NCI-H345 treated with DMSO at 0.1 percent for 48 hours (cell line): ENCODE measurements at regions not wholly inside any gene's neighbourhood (a gene's known extent, or its start where the extent isn't known, plus 50 kb on each side); places are given as distances from the start of the nearest gene placed in this dataset.

Experiments used
- DNase-seq: peaks from one replicate; lab custom pipeline; 2025; ENCODE audit not compliant: unreplicated experiment; lab: John Stamatoyannopoulos, UW

DNA sequence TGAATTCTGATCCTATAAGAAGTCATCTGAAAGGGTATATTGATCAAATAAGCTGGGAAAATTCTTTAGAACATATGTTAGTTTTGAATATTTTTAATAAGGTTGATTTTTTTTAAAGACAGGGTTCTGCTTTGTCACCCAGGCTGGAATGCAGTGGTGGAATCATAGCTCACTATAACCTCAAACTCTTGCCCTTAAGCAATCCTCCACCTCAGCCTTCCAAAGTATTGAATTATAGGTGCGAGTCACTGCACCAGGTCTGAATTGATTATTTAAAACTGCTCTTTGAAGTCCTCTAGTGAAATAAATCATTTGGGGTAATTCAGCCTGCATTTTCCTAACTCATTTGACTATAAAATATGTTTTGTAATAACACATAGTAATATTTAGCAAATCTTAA lies 812.3 kb downstream of the PDHA2 start:
- DNase-seq, result no peak

DNA sequence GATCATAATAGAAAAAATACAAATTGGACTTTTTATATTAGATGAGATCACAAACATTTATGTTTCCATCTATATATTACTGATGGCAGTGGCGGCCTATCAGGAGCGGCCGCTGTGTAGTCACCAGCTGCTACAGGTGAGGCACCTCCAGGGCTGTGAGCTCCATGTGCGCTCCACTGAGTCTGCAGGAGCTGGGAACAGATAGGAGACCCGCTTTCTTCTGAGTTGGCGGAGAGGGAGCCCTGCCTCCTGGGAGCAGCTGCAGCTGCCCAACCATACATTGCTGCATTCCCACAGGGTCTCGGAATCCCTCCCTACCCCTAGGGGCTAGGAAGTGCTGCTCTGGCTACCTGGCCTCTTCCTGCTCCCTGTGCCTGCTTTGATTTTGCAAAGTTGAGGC lies 812.9 kb downstream of the PDHA2 start:
- DNase-seq, result no peak

DNA sequence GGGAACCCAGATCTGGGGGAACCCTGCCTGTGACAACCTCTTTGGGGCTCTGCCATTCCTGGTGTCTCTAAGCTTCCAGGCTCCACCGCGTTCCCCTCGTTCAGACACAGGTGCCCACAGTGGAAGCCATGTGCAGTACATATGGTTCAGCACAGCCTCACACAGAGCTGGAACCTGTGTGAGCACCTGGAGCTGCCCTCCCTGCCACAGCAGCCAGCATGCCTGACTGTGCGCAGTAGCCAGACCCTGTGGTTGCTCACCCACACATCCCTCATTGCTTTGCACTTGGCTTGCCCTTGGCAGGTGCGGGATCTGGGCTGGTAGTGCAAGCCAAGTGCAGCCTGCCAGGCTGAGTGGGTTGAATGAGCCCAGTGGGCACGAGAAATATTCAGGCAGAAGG lies 814.2 kb downstream of the PDHA2 start:
- no peak for DNase-seq

DNA sequence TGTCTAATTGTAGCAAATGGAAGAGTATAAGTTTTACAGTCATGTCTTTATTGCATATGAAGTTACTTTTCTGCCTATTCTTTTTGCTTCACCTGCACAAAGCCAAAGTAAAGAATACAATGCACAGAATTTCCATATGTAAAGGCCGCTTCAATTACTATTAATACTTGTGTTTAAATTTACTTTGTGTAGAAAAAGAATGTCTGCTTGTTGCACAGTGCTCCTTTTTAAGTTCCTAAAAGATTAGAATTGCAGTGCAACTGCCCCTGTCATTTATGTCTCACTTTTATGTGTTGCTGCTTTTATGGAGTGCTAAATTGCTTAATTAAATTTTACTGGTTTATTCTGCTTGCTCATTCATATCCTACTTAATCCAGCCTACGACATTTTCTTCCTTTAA lies 830.5 kb downstream of the PDHA2 start:
- DNase-seq, result no peak

DNA sequence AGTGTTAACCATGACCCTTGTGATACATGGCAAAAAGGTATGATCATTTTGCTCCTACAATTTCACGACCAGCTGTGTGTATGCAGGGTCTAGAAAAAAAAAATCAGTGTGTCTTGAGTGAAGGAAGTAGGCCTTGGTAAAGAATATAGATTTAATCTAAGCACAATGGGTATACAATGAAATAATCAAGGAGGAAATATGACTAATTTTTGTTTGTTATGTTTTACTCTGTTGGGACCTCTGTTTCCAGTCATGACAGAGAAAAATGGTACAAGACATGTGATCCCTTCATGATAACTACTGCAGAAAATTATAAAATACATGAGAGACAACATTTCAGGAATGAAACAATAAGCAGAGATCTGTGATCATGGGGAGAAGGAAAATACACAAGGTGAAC lies 835.5 kb downstream of the PDHA2 start:
- no peak for DNase-seq

DNA sequence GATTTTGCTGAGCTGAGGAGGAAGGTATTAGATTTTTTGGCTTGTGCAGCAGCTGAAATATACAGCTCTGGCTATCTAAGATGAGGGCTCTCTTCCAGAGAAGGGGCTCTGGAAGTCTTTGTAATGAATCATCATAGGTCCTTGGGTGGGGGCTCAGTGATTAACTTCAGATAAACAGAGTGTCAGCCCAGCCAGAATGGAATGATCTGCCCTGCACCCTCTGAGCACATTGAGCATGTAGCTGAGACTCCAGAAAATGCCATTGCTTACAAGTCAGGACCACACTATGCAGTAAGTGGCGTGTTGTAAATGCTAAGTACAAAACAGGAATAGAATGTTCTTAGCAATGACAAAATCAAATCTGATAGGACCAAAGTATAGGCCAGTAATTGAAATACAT lies 836.0 kb downstream of the PDHA2 start:
- no peak for DNase-seq

DNA sequence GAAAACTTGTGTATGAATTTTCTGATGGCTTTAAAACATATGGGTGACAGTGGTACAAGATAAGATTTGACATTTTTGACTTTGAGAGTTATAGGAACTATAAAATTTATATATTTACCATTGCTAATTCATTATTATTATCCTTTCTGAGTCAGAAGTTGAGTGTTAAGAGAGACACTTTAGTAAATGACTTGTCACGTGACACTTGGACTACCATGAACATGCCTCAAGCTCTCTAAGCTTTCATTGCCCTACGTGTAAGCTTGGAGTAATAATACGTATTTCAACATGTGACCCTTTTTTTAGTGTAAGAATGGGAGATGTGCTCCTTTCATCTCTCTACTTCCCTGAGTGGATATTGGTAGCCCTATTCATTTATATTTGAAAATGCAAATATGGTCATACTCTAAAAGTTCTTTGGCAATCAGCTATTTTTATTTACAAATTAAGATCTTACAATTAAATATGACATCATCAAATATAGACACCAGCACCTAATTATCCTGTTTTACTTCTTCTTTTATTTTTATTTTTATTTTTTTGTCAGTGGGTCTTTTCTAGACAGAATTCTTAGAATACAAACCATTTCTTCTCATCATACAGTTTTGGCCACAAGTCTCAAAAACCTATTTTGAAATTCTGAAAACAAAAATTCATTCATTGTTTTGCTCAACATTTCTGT lies 837.0 kb downstream of the PDHA2 start:
- no peak for DNase-seq

DNA sequence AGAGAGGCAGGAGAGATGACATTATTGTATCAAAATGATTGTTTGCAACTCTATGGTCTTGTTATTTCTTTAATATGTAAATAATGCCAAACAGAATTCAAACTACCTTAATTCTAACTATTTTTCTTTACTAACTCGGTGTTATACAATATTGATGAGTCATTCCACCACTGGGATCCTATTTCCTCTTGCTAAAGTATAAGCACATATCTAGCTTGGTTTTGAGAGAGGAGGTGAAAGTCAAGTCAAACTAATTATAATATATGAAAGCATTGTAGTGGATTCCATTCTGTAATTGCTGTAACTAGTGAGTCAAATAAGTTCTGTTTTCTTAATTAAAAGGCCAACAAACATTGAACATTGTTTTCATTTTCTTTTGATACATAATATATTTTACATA lies 837.6 kb downstream of the PDHA2 start:
- no peak for DNase-seq

DNA sequence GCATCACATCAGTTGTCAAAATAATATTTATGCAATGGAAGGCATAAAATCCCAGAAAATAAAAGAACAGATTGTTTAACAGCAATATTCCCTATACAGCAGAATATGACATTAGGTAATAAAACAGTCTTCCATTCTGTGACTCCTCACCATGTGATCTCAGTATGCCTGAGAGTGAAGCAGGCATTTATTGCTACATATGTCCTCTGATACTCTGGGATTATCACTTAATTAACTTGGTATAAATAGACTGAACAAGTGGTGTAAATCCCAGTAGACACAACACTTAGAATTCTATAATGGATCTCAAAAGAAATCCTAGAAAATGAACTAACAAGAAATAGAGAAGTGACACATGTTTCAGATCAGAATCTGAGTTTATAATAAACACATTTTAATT lies 841.3 kb downstream of the PDHA2 start:
- DNase-seq, result no peak

DNA sequence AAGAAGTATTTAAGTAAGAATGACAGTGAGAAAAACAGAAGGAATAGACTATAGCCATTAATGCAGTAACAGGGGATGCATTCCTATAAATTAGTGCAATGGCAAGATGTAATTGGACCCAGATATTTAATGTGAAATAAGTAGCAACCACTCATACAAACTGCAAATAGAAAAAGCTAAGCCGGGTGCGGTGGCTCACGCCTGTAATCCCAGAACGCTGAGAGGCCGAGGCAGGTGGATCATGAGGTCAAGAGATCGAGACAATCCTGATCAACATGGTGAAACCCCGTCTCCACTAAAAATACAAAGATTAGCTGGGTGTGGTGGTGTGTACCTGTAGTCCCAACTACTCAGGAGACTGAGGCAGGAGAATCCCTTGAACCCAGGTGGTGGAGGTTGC lies 845.8 kb downstream of the PDHA2 start:
- no peak for DNase-seq

DNA sequence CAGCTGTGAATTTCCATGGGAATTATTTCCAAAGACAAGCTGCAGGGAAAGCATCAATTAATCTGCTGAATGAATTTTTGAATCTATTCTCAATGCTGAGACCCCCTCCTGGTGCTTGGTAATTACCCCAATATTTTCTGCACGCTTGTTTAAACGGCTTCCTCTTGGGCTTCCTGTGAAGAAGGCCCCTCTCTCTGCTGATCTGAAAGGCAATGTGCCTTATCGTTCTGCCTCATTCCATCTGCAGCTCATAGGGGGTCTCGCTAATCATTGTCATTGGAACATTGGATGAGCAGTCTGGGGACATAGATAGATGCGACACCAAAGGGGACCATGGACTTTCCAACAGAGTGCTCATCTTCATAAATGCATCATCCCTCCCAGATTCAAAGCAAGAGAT lies 851.6 kb downstream of the PDHA2 start:
- DNase-seq, result no peak

DNA sequence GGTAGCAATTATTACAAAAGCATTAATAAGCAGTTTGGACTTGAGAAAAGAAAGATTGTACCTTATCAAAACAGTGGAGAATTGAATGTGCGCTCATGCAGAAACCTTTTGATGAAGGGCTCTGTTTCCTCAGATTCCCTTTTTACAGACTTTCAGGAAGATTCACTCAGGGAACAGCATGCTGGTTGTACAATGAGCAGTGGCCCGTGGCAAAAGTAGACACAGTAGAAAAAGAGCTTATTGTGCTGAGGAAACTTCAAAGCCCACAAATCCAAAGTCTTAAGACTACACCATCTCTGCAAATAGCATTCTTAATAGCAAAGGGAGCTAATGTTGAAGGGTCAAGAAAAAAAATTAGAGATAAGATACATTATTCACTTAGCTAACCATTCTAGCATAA lies 858.9 kb downstream of the PDHA2 start:
- no peak for DNase-seq

DNA sequence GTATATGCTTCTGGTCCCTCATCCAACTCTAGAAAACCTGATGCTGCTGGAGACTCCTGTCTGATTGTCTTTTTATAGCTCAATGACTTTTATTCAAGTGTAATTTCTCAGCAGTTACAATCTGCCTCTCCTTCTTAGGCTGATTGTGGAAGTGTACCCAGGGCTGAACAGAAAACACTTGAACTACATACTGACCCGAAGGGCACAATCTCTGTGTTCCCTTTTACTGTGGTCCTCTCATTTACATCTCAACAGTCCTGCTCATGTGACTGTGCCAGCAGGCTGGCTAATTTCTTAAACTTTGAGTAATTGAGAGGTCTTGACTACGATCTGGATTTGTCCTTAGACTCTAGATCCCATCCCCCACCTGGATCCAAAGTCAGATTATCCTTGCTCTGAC lies 863.4 kb downstream of the PDHA2 start:
- no peak for DNase-seq

DNA sequence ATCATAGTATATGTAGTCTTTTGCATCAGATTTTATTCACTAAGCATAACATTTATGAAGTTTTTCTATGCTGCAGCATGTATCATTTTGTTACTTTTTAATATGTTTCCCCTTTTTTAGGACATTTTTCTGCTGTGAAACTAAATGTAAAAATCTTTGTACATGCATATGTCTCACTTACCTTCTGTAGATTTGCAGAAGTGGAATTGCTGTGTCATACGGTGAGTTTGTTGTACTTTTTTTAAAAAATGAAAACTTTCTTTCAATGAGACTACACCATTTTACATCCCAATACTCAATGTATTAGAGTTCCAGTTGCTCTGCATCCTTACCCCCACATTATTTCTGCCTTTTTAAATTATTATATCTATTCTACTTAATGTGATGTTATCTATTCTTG lies 868.9 kb downstream of the PDHA2 start:
- DNase-seq, result no peak

DNA sequence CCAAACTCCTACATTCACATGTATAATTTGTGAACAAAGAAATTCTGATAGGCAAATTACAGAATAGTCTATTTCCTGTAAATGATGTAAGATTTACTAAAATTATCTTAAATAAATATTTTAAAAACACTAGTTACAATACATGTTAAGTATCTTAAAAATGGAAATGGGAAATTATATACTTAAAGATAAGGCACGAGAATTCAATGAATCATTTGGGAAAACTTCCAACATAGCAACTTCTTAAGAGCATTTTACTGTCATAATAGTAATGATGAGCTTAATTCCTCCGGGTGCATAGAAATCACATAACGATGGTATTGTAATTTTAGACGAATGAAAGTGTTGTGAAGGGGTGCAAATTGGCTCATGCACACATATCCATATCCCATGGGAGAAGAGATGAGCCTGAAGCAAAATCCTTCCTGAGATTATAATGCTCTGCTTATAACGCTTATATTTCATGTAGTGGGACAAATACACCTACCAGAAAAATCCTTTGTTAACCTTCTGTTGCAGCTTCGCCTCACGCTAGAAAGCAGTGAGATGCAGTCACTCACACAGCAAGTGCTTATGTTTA lies 873.5 kb downstream of the PDHA2 start:
- no peak for DNase-seq

DNA sequence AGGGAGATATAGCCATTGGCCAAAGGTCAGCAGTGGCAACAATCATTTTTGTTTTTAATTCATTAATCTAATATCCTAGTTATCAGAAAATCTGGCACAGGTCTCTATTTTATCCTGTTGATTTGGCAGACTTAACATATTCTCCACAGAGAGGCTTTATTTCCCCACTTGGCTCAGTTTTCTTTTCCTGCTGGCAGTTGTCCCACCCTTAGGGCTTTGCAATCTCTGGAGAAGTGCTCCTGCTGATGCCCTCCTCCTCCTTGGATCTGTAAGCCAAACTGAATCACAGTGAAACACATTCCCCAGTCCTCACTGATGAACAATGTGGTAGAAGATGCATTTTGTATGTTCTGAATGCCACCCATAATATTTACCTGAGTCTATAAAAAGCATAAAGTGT lies 889.7 kb downstream of the PDHA2 start:
- no peak for DNase-seq

DNA sequence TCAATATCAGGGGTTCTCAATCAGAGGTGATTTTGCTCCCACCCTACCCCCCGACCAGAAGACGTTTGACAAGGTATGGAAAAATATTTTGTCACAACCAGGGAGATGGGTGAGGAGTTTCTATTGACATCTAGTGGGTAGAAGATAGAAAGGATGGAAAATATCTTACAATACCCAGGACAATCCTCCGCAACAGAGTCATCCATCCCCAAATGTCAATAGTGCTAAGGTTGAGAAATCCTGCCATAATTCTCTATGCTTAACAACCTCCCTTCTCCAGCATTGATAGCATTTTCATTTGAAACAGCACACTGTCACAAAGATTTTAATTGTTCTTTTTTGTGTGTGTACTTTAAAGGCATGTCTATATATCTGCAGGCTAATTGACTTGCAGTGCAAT lies 890.5 kb downstream of the PDHA2 start:
- no peak for DNase-seq

DNA sequence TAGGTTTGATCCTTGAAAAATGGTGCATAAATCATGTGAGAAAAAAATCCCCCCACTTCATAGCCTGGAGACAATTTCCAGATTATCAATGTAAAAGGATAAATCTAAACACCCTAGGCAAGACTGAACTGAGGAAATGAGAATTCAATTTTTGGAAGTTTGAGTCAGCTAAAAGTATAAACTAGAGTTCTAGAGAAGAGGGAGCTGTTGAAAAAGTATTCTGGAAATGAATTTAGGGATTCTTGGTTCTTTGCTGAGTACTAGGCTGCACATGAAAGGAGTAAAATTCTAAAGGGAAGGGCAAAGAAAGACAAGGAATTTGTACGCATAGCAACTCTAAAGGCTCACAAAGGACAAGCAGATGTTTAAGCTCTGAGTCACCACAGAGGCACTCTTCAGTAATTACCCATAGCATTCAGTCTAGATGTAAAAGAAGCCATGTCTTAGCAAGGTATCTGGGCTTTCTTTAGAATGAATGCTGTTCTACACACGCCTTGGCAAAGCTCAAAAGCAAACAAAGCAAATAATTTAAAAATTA lies 896.5 kb downstream of the PDHA2 start:
- DNase-seq, result no peak

DNA sequence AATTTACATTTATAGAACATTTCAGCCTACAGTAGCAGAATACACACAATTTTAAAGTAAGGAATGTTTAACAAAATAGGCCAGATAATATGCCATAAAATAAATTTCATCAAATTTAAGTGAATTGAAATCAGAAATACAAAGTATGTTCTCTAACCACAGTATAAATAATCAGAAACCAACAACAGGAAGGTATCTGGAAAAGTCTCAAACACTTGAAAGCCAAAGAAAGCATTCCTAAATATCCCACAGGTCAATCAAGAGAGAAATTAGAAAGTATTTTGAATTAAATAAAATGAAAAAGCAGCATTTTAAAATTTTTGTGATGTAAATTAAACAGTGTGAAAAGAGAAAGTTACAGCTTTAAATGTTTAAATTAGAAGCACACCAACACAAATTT lies 899.2 kb downstream of the PDHA2 start:
- no peak for DNase-seq

DNA sequence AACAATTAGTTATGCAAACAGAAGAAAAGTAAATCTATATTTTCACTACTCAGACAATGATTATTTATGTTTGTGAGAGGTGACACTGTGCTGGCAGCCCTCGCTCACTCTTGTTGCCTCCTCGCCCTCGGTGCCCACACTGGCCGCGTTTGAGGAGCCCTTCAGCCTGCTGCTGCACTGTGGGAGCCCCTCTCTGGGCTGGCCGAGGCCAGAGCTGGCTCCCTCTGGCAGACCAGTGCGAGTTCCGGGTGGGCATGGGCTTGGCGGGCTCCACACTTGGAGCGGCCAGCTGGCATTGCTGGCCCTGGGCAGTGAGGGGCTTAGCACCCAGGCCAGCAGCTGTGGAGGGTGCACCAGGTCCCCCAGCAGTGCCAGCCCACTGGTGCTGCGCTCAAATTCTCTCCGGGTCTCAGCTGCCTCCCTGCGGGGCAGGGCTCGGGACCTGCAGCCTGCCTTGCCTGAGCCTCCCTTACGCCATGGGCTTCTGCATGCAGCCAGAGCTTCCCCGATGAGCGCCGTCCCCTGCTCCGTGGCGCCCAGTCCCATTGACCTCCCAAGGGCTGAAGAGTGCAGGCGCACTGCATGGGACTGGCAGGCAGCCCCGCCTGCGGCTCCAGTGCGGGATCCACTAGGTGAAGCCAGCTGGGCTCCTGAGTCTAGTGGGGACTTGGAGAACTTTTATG lies 902.6 kb downstream of the PDHA2 start:
- DNase-seq, result no peak

DNA sequence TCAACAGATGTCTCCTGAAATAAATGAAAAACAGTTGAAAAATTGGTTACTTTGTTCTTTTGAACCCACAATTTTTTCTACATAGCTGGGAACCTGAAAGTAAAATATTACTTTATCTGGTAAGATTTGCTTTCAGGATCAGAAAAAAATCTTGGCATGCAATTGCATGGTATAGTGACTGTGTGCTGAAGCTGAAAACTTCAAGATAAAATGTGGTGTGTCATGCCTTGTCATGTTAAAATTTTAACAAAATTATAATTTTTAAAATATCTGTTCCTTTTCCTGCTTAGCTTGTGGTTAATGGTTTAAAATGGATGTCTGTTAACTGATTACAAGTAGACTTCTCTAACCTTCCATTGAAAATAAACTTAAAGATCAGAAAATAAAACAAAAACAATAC lies 904.8 kb downstream of the PDHA2 start:
- DNase-seq, result no peak

DNA sequence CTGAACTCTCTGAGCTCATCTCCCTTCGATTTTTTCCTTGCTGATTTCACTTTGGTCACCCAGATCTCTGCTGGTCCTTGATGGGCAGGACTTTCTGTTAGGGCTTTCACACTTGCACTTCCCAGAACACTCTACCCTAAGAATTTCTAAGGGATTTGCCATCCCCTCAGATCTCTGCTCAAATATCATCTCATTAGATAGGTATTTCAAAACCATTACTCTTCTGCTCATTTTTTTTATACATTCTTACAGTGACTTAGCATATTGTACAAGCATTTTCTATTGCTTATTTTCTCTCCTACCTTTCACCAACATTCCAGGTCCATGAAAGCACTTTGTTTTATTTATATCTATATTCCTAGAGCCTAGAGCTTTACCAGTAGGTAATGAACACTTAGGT lies 913.3 kb downstream of the PDHA2 start:
- no peak for DNase-seq
